Umbilical cord (tissue), 1 donor: ENCODE measurements at regions not wholly inside any gene's neighbourhood (a gene's known extent, or its start where the extent isn't known, plus 50 kb on each side); places are given as distances from the start of the nearest gene placed in this dataset.
"Not testable (repeated sequence)": the region's sequence is repeated elsewhere in the genome, so short reads cannot be mapped to it uniquely, and the experiment has no call there.

Source experiments
- DNase-seq: peaks from one replicate; pipeline ENCODE4 v3.0.0-alpha.2; 2015; ENCODE audit warnings: low spot score

DNA sequence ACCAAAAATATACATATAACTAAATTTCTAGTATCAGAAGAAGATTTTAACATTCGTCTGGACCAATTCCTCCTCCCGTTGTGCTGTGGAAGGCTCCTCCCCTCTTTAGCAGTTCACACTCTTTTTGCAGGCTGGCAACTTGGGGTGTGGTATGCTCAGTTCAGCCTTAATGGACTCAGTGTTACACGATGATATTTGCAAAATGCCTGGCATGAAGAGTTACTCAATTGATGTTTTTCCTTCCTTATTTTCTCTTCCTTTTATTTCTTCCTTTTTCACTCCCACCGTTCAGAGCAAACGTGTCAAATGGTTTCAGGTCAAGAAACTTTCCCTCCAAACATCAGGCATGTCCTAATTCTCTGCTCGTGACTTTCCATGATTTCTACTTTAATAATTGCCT, 248.3 kb downstream of the PHF14 start:
- DNase-seq, result no peak

DNA sequence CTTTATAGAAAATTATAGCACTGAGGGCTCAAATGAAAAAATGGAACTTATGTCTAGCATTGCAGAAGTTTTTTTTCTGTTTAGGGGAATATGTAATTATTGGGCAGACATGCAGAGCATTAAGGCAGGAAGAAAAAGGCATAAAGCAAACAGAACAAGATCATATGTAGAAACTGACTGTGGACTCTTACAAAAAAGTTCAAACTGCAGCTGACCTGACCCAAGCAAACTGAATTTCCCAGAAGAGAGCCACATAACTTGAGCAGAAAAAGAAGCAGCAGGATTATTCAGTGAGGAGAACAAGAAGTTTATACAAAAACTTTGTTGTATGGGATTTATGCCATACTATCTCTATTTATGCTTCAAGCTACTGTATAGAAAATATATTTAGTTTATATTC, 250.9 kb downstream of the PHF14 start:
- DNase-seq, result no peak

GRCh38 chr7:11228515-11228914, 254.8 kb downstream of the PHF14 start:
- DNase-seq, result no peak

DNA sequence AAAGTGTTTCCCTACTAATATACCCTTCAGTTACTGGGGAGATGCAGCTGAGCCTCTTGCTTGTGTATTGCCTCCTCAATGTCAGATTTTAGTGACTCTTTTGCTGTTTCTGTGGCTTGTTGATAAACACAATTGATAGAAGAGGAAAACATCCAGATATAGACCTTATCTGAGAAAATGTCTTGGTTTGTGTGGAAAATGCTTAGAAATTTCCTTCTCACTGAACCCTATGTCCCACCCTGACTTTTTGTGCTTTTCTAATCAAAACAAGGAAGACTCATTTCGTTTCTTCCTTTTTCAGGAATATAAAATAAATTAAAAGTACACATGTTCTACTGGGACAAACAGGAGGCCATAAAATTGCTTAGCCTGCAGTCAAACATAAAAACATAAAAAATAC, 257.5 kb downstream of the PHF14 start:
- no peak for DNase-seq

- DNase-seq, result no peak
These were observed 258.8 kb downstream of the PHF14 start for GRCh38 chr7:11232462-11232861.

- no peak for DNase-seq
These were observed 260.2 kb downstream of the PHF14 start for GRCh38 chr7:11233871-11234270.

DNA sequence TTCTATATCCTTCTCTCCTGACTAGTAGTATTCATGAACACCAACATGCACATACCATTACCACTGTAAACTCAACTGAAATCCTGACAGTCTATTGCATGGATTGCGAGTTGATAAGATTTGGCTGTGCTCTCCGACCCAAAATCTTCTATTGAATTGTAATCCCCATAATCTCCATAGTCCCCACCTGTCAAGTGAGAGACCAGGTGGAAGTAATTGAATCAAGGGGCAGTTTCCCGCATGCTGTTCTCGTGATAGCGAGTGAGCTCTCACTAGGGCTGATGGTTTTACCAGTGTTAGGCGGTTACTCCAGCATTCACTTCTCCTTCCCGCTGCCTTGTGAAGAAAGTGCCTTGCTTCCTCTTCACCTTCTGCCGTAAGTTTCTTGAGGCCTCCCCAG, 261.8 kb downstream of the PHF14 start:
- no peak for DNase-seq

GRCh38 chr7:11236680-11237079, 263.0 kb downstream of the PHF14 start:
- peak; percentile 14 for DNase-seq

GRCh38 chr7:11237742-11238141, 264.1 kb downstream of the PHF14 start:
- no peak for DNase-seq

DNA sequence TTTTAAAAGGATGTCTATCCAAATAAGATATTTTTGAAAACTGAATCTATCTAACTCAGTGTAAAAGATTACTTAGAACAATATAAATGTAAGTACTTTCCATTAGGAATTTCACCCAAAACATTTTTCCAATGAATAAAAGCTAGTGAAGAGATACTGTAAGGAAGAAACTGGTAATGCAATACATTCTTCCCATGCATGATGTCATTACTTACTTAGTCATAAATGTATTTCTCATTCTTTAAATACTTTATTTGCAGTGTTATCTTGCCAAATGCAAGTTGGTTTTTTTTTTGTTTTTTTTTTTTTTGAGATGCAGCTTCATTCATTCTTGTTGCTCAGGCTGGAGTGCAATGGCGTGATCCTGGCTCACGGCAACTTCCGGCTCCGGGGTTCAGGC, 265.6 kb downstream of the PHF14 start:
- DNase-seq, result peak; percentile 12

- DNase-seq, result no peak
These were observed 270.1 kb downstream of the PHF14 start for GRCh38 chr7:11243739-11244138.

- no peak for DNase-seq
These were observed 270.5 kb downstream of the PHF14 start for GRCh38 chr7:11244149-11244548.

DNA sequence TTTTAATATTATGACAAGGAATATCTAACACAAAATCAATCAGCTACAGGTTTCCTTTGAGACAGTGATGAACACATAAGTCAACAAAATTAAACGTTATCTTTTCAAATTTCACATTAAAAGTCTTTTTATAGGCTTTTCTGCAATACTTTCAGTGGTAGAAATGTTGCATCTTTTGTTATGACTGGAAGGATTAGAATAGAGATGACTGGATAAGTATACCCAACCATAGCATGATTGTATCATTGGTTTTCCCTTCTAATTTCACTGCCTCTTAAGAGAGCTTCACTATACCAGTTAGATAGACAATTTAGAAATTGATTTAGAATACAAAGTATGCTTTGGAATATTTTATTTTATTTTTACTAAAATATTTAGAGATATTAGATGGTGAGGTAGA, 273.9 kb downstream of the PHF14 start:
- no peak for DNase-seq

- no peak for DNase-seq
These were observed 277.8 kb downstream of the PHF14 start for GRCh38 chr7:11251436-11251835.

DNA sequence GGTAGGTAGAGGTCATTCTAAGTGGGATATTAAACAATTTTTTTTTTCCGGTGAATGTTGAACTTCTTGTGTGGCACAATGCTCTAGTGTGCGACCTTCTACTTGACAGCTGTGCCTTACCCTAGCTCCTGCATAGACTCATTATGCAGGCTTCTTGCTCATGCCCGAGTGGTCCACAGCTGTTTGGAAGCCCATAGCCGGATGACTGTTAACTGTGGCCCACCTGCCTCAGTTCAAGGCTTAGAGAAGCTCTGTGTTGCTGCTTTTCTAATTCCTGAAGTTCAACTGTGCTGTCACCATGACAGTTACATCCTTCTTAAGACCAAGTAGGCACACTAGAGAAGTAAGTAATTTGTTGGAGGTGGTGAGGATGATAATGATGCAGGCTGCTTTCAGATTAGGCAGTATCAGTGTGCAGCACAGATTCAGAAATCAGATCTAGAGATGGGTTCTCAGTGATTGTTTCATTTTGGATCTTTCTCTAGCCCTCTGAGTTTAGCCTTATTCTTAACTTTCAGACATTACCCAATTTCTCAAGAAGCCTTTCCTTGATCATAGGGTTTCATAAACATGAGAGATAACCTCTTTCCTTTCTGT, 278.4 kb downstream of the PHF14 start:
- DNase-seq, result no peak

DNA sequence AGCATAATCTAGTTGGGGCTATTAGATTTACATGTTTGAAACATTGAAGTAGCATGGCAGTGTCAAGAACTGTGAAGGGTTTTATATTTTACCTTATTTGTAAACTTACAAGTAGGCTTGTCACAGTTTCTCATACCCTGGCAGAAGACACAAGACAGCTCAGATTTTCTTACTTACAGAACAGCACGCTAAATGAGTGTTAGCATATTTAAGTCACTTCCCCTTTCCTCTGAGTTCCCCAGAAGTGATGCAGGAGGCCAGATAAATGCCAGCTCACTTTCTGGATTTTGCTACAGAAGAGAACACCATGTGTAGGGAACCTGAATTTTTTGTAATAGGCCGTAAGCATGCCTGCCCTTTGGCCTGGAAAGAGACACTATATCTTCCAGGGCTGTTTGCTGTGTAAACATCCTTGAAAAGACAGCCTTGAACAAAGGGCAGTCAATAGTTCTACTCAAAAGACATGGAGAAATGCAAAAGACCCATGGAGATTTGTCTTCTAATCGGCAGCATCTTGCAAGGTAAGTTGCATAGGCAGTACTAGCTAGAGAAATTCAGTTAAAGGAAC, 279.1 kb downstream of the PHF14 start:
- DNase-seq, result no peak

- DNase-seq, result no peak
These were observed 282.8 kb downstream of the PHF14 start for GRCh38 chr7:11256501-11256900.

DNA sequence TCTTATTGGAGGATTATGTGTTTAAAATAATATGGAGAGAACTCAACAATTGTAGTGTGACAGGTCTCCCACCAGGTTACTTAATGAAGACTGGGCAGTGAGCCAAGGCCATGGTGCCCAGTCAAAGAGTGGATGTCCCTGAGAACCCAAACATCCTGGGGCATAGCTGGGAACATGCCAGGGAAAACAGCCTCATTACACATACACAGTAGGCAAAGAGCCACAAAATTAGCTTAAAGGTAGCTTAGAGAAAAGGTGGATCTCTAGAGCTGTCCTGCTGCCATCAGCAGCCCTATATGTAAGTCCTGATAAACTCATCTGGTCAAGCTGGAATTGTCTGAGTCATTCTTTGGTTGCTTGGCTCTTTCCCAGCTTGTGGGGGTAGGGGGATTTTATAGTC, 287.8 kb downstream of the PHF14 start:
- DNase-seq, result no peak

- no peak for DNase-seq
These were observed 292.4 kb downstream of the PHF14 start for GRCh38 chr7:11266101-11266500.

- DNase-seq, result no peak
These were observed 298.7 kb downstream of the PHF14 start for GRCh38 chr7:11272352-11272751.

GRCh38 chr7:11274074-11274473, 300.4 kb downstream of the PHF14 start:
- DNase-seq, result no peak

GRCh38 chr7:11281953-11282352, 308.3 kb downstream of the PHF14 start:
- no peak for DNase-seq

DNA sequence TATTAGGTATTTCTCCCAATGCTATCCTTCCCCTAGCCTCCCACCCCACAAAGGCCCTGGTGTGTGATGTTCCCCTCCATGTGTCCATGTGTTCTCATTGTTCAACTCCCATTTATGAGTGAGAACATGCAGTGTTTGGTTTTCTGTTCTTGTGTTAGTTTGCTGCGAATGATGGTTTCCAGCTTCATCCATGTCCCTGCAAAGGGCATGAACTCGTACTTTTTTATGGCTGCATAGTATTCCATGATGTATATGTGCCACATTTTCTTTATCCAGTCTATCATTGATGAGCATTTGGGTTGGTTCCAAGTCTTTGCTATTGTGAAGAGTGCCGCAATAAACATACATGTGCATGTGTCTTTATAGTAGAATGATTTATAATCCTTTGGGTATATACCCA, 309.9 kb downstream of the PHF14 start:
- not testable (repeated sequence) for DNase-seq

DNA sequence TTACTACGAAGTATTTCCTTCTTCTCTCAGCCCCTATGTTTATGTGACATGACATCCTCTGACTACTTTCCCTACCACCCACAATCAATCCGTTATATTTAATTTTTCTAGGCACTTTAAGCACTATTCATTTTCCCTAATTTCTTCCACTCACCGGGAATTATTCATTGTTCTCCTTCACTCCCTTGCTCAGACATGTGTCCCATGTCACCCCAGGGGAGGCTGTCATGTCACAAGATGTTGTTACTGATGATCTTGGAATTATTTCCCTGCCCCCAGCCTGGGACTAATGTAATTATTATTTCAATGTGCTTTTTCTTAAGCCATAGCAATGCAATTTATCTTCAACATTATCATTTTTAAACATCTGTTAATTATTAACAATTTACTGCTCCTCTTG, 317.2 kb downstream of the PHF14 start:
- DNase-seq, result no peak
